ENCODE measurements at regions not wholly inside any gene's neighbourhood (a gene's known extent, or its start where the extent isn't known, plus 50 kb on each side); places are given as distances from the start of the nearest gene placed in this dataset.
A peak's percentile ranks its signal among the peaks of the same experiment; 100 is the strongest.
"Not testable (repeated sequence)": the region's sequence is repeated elsewhere in the genome, so short reads cannot be mapped to it uniquely, and the experiment has no call there.

DNA sequence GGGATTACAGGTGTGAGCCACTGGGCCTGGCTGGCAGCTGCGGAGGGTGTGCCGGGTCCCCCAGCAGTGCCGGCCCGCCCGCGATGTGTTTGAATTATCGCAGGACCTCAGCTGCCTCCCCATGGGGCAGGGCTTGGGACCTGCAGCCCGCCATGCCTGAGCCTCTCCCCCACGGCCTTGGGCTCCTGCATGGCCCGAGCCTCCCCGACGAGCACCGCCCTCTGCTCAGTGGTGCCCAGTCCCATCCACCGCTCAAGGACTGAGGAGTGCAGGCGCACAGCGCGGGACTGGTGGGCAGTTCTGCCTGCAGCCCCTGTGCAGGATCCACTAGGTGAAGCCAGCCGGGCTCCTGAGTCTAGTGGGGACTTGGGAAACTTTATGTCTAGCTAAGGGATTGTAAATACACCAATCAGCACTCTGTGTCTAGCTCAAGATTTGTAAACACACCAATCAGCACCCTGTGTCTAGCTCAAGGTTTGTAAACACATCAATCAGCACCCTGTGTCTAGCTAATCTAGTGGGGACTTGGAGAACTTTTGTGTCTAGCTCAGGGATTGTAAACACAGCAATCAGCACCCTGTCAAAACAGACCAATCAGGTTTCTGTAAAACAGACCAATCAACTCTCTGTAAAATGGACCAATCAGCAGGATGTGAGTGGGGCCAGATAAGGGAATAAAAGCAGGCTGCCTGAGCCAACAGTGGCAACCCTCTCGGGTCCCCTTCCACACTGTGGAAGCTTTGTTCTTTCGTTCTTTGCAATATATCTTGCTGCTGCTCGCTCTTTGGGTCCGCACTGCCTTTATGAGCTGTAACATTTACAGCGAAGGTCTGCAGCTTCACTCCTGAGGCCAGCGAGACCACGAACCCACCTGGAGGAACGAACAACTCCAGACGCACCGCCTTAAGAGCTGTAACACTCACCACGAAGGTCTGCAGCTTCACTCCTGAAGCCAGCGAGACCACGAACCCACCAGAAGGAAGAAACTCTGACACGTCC, 287.8 kb downstream of the ALG10 start:
- DNase-seq: not testable (repeated sequence)

GRCh38 chr12:34311337-34311736, 289.0 kb downstream of the ALG10 start:
- DNase-seq: no peak

DNA sequence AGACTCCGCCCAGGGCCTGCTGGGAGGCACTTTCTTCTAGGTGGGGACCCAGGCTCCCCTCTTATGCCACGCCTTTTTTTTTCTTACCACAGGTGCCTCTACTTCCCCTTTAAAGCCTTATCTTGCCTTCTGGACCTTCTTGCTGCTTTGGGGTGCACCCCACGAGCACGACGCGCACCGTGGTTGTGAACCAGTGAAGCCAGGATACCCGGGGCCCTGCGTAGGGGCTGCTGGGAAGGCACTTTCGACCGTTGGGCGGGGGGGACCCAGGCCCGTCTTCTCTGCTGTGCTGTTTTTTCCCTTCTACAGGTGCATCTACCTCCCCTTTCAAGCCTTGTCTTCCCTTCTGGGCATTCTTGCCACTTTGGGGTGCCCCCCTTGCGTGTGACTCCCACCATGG, 305.4 kb downstream of the ALG10 start:
- DNase-seq: no peak

GRCh38 chr12:34333337-34333736, 311.0 kb downstream of the ALG10 start:
- no peak for DNase-seq

DNA sequence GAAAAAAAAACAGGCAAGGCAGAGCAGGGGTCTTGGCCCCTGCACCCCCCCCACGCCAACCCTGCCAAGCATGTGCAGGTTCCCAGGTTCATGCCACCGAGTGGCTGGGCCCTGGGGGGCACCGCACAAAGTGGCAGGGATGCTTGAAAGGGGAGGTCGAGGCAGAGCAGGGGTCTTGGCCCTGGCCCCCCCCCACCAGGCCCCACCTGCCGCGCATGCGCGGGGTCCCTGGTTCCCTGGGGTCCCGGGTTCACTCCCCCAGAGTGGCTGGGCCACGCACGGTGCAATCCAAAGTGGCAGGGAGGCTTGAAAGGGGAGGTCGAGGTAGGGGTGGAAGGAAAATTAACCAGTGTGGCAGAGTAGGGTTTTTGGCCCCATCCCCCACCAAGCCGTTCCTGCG, 312.2 kb downstream of the ALG10 start:
- no peak for DNase-seq

GRCh38 chr12:34334953-34335743, 312.9 kb downstream of the ALG10 start:
- no peak for DNase-seq

DNA sequence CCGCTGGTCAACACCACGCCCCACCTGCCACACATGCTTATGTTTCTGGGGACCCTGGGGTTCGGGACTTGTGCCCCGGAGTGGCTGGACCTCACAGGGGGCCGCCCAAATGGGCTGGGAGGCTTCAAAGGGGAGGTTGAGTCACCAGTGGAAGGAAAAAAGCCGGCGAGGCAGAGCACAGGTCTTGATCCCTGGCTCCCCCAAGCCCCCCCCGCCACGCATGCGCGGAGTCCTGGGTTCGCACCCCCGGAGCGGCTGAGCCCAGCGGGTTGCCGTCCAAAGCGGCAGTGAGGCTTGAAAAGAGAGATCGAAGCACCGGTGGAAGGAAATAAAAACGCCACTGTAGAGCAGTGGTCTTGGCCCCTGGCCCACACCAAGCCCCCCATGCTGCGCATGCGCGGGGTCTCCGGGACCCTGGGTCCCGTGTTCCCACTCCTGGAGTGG, 313.5 kb downstream of the ALG10 start:
- DNase-seq: no peak

DNA sequence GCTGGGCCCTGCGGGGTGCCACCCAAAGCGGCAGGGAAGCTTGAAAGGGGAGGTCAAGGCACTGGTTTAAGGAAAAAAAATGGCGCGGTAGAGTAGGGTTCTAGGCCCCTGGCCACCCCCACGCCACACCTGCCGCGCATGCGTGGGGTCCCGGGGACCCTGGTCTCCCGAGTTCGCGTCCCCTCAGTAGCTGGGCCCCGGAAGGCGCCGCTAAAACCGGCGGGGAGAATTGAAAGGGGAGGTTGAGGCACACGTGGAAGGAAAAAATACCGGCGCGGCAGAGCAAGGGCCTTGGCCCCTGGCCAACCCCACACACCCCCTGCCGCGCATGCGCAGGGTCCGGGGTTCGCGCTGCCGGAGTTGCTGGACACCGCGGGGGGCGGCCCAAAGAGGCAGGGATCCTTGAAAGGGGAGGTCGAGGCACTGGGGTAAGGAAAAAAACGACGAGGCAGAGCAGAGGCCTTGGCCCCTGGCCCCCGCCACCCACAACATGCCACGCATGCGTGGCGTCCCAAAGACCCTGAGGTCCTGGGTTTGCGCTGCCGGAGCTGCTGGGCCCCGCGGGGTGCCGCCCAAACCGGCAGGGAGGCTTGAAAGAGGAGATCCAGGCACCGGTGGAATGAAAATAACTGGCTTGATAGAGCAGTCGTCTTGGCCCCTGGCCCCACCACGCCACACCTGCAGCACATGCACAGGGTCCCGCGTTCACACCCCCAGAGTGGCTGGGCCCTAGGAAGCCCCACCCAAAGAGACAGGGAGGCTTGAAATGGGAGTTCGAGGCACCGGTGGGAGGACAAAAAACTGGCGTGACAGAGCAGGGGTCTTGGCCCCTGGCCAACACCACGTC, 314.5 kb downstream of the ALG10 start:
- DNase-seq: no peak

- DNase-seq: no peak
Observed at GRCh38 chr12:34338751-34339150, 316.5 kb downstream of the ALG10 start.

- DNase-seq: no peak
Observed at GRCh38 chr12:34339922-34340321, 317.6 kb downstream of the ALG10 start.

GRCh38 chr12:34340534-34341361, 318.5 kb downstream of the ALG10 start:
- DNase-seq: no peak

DNA sequence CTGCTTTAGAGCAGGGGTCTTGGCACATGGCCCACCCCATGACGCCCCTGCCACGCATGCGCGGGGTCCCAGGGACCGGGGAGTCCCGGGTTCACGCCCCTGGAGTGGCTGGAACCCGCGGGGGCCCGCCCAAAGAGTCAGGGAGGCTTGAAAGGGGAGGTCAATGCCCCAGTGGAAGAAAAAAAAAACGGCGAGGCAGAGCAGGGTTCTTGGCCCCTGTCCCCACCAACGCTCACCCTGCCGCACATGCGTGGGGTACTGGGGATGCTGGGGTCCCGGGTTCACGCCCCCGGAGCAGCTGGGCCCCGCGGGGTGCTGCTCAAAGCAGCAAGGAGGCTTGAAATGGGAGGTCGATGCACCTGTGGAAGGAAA, 319.1 kb downstream of the ALG10 start:
- DNase-seq: no peak

DNA sequence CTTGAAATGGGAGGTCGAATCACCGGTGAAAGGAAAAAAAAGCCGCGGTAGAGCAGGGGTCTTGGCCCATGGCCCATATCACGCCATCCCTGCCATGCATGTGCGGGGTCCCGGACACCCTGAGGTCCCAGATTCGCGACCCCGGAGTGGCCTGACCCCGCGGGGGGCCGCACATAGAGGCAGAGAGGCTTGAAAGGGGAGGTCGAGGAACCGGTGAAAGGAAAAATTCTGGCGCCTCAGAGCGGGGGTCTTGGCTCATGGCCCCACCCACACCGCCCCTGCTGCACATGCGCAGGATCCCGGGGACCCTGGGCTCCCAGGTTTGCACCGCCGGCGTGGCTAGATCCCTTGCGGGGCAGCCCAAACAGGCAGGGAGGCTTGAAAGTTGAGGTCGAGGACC, 319.8 kb downstream of the ALG10 start:
- no peak for DNase-seq

DNA sequence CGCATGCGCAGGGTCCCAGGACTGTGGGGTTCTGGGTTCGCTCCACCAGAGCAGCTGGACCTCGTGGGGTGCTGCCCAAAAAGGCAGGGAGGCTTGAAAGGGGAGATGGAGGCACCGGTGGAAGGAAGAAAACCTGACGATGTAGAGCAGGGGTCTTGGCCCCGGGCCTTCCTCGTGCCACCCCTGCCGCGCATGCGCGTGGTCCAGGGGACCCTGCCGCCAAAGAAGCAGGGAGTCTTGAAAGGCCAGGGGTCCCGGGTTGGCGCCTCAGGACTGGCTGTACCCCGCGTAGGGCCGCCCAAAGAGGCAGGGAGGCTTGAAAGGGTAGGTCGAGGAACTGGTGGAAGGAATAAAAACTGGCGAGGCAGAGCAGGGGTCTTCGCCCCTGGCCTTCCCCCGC, 321.0 kb downstream of the ALG10 start:
- no peak for DNase-seq

DNA sequence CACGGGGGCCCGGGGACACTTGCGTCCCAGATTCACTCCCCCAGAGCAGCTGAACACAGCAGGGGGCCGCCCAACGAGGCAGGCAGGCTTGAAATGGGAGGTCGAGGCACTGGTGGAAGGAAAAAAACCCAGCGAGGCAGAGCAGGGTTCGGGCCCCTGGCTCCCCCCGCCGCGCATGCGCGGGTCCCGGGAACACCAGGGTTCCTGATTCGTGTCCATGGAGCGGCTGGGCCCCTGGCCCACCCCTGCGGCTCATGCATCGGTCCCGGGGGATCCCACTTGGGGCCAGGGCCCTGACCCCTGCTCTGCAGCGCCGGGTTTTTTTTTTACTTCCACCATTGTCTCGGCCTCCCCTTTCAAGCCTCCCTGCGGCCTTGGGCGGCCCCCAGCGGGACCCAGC, 321.5 kb downstream of the ALG10 start:
- DNase-seq: no peak

DNA sequence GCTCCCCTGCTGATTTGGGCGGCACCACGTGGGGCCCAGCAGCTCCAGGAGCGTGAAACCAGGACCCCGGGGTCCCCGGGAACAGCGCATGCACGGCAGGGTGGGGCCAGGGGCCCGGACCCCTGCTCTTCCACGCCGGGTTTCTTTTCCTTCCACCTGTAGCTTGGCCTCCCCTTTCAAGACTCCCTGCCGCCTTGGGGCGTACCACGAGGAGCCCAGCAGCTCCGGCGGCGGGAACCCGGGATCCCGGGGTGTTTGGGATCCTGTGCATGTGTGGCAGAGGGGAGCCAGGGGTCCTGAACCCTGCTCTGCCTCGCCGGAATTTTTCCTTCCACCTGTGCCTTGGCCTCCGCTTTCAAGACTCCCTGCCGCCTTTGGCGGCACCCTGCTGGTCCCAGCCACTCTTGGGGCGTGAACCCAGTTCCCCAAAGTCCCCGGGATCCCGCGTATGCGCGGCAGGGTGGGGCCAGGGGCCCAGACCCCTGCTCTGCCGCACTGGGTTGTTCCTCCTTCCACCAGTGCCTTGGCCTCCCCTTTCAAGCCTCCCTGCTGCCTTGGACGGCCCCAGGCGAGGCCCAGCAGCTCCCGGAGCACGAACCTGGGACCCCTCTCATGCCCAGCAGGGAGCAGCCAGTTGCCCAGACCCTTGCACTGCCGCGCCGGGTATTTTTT, 322.7 kb downstream of the ALG10 start:
- DNase-seq: no peak

DNA sequence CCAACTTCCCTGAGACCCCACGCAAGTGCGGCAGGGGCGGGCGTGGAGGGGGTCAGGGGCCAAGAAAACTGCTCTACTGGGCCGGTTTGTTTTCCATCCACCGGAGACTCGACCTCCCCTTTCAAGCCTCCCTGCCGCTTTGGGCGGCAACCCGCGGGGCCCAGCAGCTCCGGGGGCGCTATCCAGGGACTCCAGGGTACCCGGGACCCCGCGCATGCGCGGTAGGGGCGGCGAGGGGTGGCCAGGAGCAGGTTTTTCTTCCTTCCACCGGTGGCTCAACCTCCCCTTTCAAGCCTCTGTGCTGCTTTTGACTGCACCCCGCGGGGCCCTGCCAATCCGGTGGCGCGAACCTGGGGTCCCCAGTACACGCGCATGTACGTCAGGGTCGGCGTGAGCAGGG, 323.5 kb downstream of the ALG10 start:
- DNase-seq: no peak

GRCh38 chr12:34346372-34347034, 324.2 kb downstream of the ALG10 start:
- DNase-seq: no peak

- peak; percentile 23 for DNase-seq
Observed at GRCh38 chr12:34347367-34347766, 325.1 kb downstream of the ALG10 start.

DNA sequence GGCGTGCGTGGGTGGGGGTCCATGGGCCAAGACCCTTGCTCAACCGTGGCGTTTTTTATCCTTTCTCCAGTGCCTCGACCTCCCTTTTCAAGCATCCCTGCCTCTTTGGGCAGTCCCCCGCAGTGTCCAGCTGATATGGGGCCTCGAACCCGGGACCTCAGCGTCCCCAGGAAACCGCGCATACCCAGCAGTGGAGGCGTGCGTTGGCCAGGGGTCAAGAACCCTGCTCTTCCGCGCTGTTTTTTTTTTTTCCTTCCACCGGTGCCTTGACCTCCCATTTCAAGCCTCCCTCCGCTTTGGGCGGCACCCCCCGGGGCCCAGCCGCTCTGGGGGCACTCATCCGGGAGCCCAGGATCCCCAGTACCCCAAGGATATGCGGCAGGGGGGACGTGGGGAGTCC, 325.8 kb downstream of the ALG10 start:
- DNase-seq: no peak
